ENCODE measurements at regions not wholly inside any gene's neighbourhood (a gene's known extent, or its start where the extent isn't known, plus 50 kb on each side); places are given as distances from the start of the nearest gene placed in this dataset.

GRCh38 chr21:32174819-32175218 lies 104.0 kb downstream of the MIS18A start:
- H3K4me3 ChIP-seq, result no peak overlapping the region
- in situ Hi-C loops (cut with MboI; ENCODE audit: low pct_unique_long_range_greater_than_20kb in 2 of 9, low sequenced_read_pairs in 9 of 9, unreplicated experiment in 9 of 9), result loop anchor here in 1 of 9 experiments (25.0 kb wide), 1 partner anchor 88 kb away; no protein-coding TSS in a partner anchor
- H3K27ac ChIP-seq, result no peak overlapping the region
- no peak for ATAC-seq (replicated peaks in 6 of 8)
- H3K4me1 ChIP-seq (replicated peaks in 1 of 2), result no peaks in the 10 kb centered on the region

- 0 to 80% (median 31%) methylated on average over 1 of the region's 1 CpG; no CpG with 5 or more reads in 2 of the 10 experiments for WGBS, 10 experiments
- in situ Hi-C loops (cut with MboI; ENCODE audit: low pct_unique_long_range_greater_than_20kb in 2 of 9, low sequenced_read_pairs in 9 of 9, unreplicated experiment in 9 of 9), result no loop called here
- H3K27ac ChIP-seq, result no peak overlapping the region
- ATAC-seq (replicated peaks in 6 of 8), result no peak
- H3K4me1 ChIP-seq (replicated peaks in 1 of 2), result no peaks in the 10 kb centered on the region
- no peak overlapping the region for H3K4me3 ChIP-seq
Measured at GRCh38 chr21:32173121-32173724, 105.6 kb downstream of the MIS18A start.

- 40 to 100% (median 86%) methylated on average over 1 to 2 of the region's 2 CpGs; no CpG with 5 or more reads in 3 of the 10 experiments for WGBS, 10 experiments
- in situ Hi-C loops (cut with MboI; ENCODE audit: low pct_unique_long_range_greater_than_20kb in 2 of 9, low sequenced_read_pairs in 9 of 9, unreplicated experiment in 9 of 9), result no loop called here
- no peaks in the 10 kb centered on the region for H3K4me1 ChIP-seq (replicated peaks in 1 of 2)
- H3K27ac ChIP-seq, result no peak overlapping the region
- ATAC-seq (replicated peaks in 6 of 8), result no peak
- no peak overlapping the region for H3K4me3 ChIP-seq
Measured at GRCh38 chr21:32172106-32172505, 106.7 kb downstream of the MIS18A start.

- Histone ChIP-seq H3K4me1 (replicated peaks in 1 of 2) (no peaks in the 10 kb centered on the region), H3K4me3 (no peak overlapping the region), H3K27ac (no peak overlapping the region)
- in situ Hi-C loops (cut with MboI; ENCODE audit: low pct_unique_long_range_greater_than_20kb in 2 of 9, low sequenced_read_pairs in 9 of 9, unreplicated experiment in 9 of 9), result no loop called here
- ATAC-seq (replicated peaks in 6 of 8), result no peak
Measured at GRCh38 chr21:32167513-32167912, 111.3 kb downstream of the MIS18A start.

GRCh38 chr21:32163386-32163785 lies 115.5 kb downstream of the MIS18A start:
- Histone ChIP-seq H3K27ac (no peak overlapping the region), H3K4me3 (no peak overlapping the region), H3K4me1 (replicated peaks in 1 of 2) (no peaks in the 10 kb centered on the region)
- 0 to 100% (median 68%) methylated on average over 1 to 2 of the region's 2 CpGs; no CpG with 5 or more reads in 2 of the 10 experiments for whole genome bisulfite sequencing, 10 experiments
- ATAC-seq (replicated peaks in 6 of 8), result no peak
- in situ Hi-C loops (cut with MboI; ENCODE audit: low pct_unique_long_range_greater_than_20kb in 2 of 9, low sequenced_read_pairs in 9 of 9, unreplicated experiment in 9 of 9), result no loop called here

- no peak overlapping the region for H3K27ac ChIP-seq
- in situ Hi-C loops (cut with MboI; ENCODE audit: low pct_unique_long_range_greater_than_20kb in 2 of 9, low sequenced_read_pairs in 9 of 9, unreplicated experiment in 9 of 9), result no loop called here
- 10 to 100% (median 88%) methylated on average over 1 to 6 of the region's 6 CpGs; no CpG with 5 or more reads in 1 of the 10 experiments for WGBS, 10 experiments
- H3K4me1 ChIP-seq (replicated peaks in 1 of 2), result no peaks in the 10 kb centered on the region
- no peak overlapping the region for H3K4me3 ChIP-seq
- no peak for ATAC-seq (replicated peaks in 6 of 8)
Measured at GRCh38 chr21:32162727-32163320, 116.0 kb downstream of the MIS18A start.

- in situ Hi-C loops (cut with MboI; ENCODE audit: low pct_unique_long_range_greater_than_20kb in 2 of 9, low sequenced_read_pairs in 9 of 9, unreplicated experiment in 9 of 9), result no loop called here
- Histone ChIP-seq H3K4me1 (replicated peaks in 1 of 2) (no peaks in the 10 kb centered on the region), H3K4me3 (no peak overlapping the region), H3K27ac (no peak overlapping the region)
- ATAC-seq (replicated peaks in 6 of 8), result no peak
- WGBS, 10 experiments, result 33 to 100% (median 77%) methylated on average over 1 to 2 of the region's 2 CpGs; no CpG with 5 or more reads in 1 of the 10 experiments
Measured at GRCh38 chr21:32155226-32155625, 123.6 kb downstream of the MIS18A start.

- 0 to 80% (median 56%) methylated on average over 1 to 2 of the region's 2 CpGs; no CpG with 5 or more reads in 1 of the 10 experiments for WGBS, 10 experiments
- in situ Hi-C loops (cut with MboI; ENCODE audit: low pct_unique_long_range_greater_than_20kb in 2 of 9, low sequenced_read_pairs in 9 of 9, unreplicated experiment in 9 of 9), result no loop called here
- Histone ChIP-seq H3K27ac (no peak overlapping the region), H3K4me1 (replicated peaks in 1 of 2) (peaks cover 0 to 3% of the 10 kb centered on the region in 2 donors), H3K4me3 (no peak overlapping the region)
- no peak for ATAC-seq (replicated peaks in 6 of 8)
Measured at GRCh38 chr21:32147041-32147440, 131.8 kb downstream of the MIS18A start.

- in situ Hi-C loops (cut with MboI; ENCODE audit: low pct_unique_long_range_greater_than_20kb in 2 of 9, low sequenced_read_pairs in 9 of 9, unreplicated experiment in 9 of 9), result no loop called here
- Histone ChIP-seq H3K27ac (no peak overlapping the region), H3K4me1 (replicated peaks in 1 of 2) (peaks cover 3 to 9% of the 10 kb centered on the region in 2 donors), H3K4me3 (no peak overlapping the region)
- ATAC-seq (replicated peaks in 6 of 8), result no peak
- WGBS, 10 experiments, result 50 to 100% (median 82%) methylated on average over 1 to 2 of the region's 2 CpGs; no CpG with 5 or more reads in 4 of the 10 experiments
Measured at GRCh38 chr21:32144851-32145250, 134.0 kb downstream of the MIS18A start.

- Histone ChIP-seq H3K27ac (no peak overlapping the region), H3K4me3 (no peak overlapping the region), H3K4me1 (replicated peaks in 1 of 2) (peaks cover 3 to 9% of the 10 kb centered on the region in 2 donors)
- in situ Hi-C loops (cut with MboI; ENCODE audit: low pct_unique_long_range_greater_than_20kb in 2 of 9, low sequenced_read_pairs in 9 of 9, unreplicated experiment in 9 of 9), result no loop called here
- peak in 3 of 8 experiments; percentile 69 to 76 (median 71) for ATAC-seq (replicated peaks in 6 of 8)
- WGBS, 10 experiments, result 5 to 81% (median 45%) methylated on average over 5 to 13 of the region's 13 CpGs; no CpG with 5 or more reads in 2 of the 10 experiments
Measured at GRCh38 chr21:32143241-32143939, 135.5 kb downstream of the MIS18A start.

- WGBS, 10 experiments, result 15 to 100% (median 55%) methylated on average over 1 to 3 of the region's 3 CpGs; no CpG with 5 or more reads in 2 of the 10 experiments
- Histone ChIP-seq H3K4me3 (no peak overlapping the region), H3K27ac (no peak overlapping the region), H3K4me1 (replicated peaks in 1 of 2) (peaks cover 3 to 9% of the 10 kb centered on the region in 2 donors)
- in situ Hi-C loops (cut with MboI; ENCODE audit: low pct_unique_long_range_greater_than_20kb in 2 of 9, low sequenced_read_pairs in 9 of 9, unreplicated experiment in 9 of 9), result no loop called here
- no peak for ATAC-seq (replicated peaks in 6 of 8)
Measured at GRCh38 chr21:32141318-32141633, 137.6 kb downstream of the MIS18A start.

- ATAC-seq (replicated peaks in 6 of 8), result peak in 2 of 8 experiments; percentile 9 to 32
- Histone ChIP-seq H3K4me3 (no peak overlapping the region), H3K27ac (no peak overlapping the region), H3K4me1 (replicated peaks in 1 of 2) (peaks cover 3 to 9% of the 10 kb centered on the region in 2 donors)
- WGBS, 10 experiments, result 8 to 97% (median 65%) methylated on average over 3 to 8 of the region's 9 CpGs; no CpG with 5 or more reads in 1 of the 10 experiments
- in situ Hi-C loops (cut with MboI; ENCODE audit: low pct_unique_long_range_greater_than_20kb in 2 of 9, low sequenced_read_pairs in 9 of 9, unreplicated experiment in 9 of 9), result no loop called here
Measured at GRCh38 chr21:32140604-32141317, 138.1 kb downstream of the MIS18A start.

- no peak overlapping the region for H3K4me3 ChIP-seq
- in situ Hi-C loops (cut with MboI; ENCODE audit: low pct_unique_long_range_greater_than_20kb in 2 of 9, low sequenced_read_pairs in 9 of 9, unreplicated experiment in 9 of 9), result no loop called here
- 21 to 100% (median 78%) methylated on average over 1 to 4 of the region's 4 CpGs; no CpG with 5 or more reads in 3 of the 10 experiments for WGBS, 10 experiments
- H3K27ac ChIP-seq, result no peak overlapping the region
- no peak for ATAC-seq (replicated peaks in 6 of 8)
- H3K4me1 ChIP-seq (replicated peaks in 1 of 2), result peaks cover 3 to 9% of the 10 kb centered on the region in 2 donors
Measured at GRCh38 chr21:32140151-32140550, 138.7 kb downstream of the MIS18A start.
